ENCODE measurements at regions not wholly inside any gene's neighbourhood (a gene's known extent, or its start where the extent isn't known, plus 50 kb on each side); places are given as distances from the start of the nearest gene placed in this dataset.

DNA sequence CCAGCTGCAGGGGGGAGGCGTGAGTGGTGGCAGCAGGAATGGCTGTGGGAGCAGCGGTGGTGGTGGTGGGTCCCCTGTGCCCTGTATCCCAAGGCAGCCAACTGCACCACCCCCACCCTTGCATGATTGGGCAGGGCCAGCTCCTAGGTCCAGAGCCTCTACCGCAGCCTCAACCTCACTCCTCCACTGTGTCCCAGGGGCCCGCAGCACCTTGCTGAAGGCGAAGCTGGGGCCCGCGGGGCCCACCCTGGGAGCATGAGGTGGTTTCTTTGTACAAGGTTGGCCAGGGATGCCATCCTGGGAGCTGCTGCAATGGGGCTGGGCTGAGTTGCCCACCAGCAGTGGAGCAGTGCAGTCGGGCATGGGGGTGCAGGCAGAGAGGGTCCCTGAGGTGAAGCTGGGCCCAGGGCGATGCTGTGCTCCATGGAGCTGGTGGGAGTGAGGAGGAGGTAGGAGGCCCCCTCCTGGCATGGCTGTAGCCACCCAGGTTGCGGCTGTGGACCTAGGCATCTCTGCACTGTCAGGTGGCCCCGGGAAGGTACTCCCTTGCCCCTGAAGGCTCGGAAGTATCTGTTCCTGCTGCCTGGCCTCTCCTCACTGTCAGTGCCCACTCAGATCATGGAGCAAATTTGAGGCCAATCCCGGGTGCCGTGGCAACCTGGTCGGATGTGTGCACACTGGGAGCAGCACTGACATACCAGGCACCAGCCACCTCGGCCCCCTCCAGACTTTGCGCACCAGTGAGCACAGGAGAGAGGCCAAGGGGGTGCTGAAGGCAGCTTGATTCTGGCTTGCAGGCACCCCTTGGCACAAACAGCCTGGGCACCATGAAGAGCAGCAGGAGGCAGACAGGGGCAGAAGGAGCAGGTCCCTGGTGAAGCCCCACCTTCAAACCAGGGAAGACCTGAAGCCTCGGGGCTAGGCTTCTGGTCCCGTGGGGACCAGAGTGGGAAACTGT is 60.2 kb upstream of the L3MBTL3 start:
- intact Hi-C loops (cut with DNase I; ENCODE audit: low total_unique reads): no loop called here
- Histone ChIP-seq H3K4me1 (no peaks in the 10 kb centered on the region), H3K4me3 (no peak overlapping the region), H3K27ac (no peak overlapping the region), H3K27me3 (no peaks in the 10 kb centered on the region), H3K36me3 (no peaks in the 10 kb centered on the region), H3K9me3 (no peaks in the 10 kb centered on the region)
- 90 to 93% (median 91%) methylated on average over 7 to 19 of the region's 19 CpGs for WGBS, 5 donors
- DNase-seq: no peak
- TF ChIP-seq CTCF (IDR thresholded peaks at IDR 0.05) (no peak), POLR2A (IDR thresholded peaks at IDR 0.05) (no peak), EP300 (IDR thresholded peaks at IDR 0.05) (no peak), POLR2AphosphoS5 (IDR thresholded peaks at IDR 0.05) (no peak)

- DNase-seq: no peak
- no peak overlapping the region for H3K27ac ChIP-seq
- no peaks in the 10 kb centered on the region for H3K27me3 ChIP-seq
- intact Hi-C loops (cut with DNase I; ENCODE audit: low total_unique reads): no loop called here
- no peaks in the 10 kb centered on the region for H3K4me1 ChIP-seq
- H3K4me3 ChIP-seq: no peak overlapping the region
- no peak for TF ChIP-seq POLR2AphosphoS5 (IDR thresholded peaks at IDR 0.05)
- no peak for TF ChIP-seq EP300 (IDR thresholded peaks at IDR 0.05)
- TF ChIP-seq POLR2A (IDR thresholded peaks at IDR 0.05): no peak
- no peak for TF ChIP-seq CTCF (IDR thresholded peaks at IDR 0.05)
- 73 to 100% (median 91%) methylated on average over 1 of the region's 1 CpG for WGBS, 5 donors
- H3K36me3 ChIP-seq: no peaks in the 10 kb centered on the region
- H3K9me3 ChIP-seq: no peaks in the 10 kb centered on the region
Observed at GRCh38 chr6:129955584-129955983, 62.8 kb upstream of the L3MBTL3 start.

GRCh38 chr6:129954749-129955431 is 63.5 kb upstream of the L3MBTL3 start:
- no peaks in the 10 kb centered on the region for H3K9me3 ChIP-seq
- DNase-seq: no peak
- no peak overlapping the region for H3K4me3 ChIP-seq
- no peak for TF ChIP-seq EP300 (IDR thresholded peaks at IDR 0.05)
- no peak for TF ChIP-seq POLR2A (IDR thresholded peaks at IDR 0.05)
- no peak for TF ChIP-seq CTCF (IDR thresholded peaks at IDR 0.05)
- TF ChIP-seq POLR2AphosphoS5 (IDR thresholded peaks at IDR 0.05): no peak
- WGBS, 5 donors: 84 to 86% (median 84%) methylated on average over 8 of the region's 8 CpGs
- H3K4me1 ChIP-seq: no peaks in the 10 kb centered on the region
- intact Hi-C loops (cut with DNase I; ENCODE audit: low total_unique reads): no loop called here
- H3K36me3 ChIP-seq: no peaks in the 10 kb centered on the region
- no peaks in the 10 kb centered on the region for H3K27me3 ChIP-seq
- H3K27ac ChIP-seq: no peak overlapping the region

DNA sequence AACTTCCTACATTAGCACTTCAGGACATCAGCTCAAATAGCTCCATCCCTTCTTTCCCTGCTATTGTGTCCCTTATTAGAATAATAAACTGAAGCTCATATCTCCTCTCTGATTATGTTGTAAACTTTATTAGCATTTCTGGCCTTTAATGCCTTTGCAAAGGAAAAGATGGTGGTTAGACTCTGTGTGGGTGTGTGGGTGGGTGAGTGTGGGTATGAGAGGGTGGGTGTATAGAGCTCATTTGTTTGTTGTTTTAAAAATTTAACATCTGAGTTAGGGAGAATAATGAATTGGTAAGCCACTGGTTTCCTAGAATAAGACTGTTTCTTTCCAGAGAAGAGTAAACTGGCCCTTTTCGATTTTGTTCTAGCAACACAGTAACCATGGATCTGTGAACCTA is 70.6 kb upstream of the L3MBTL3 start:
- no peaks in the 10 kb centered on the region for H3K27me3 ChIP-seq
- H3K27ac ChIP-seq: no peak overlapping the region
- no peaks in the 10 kb centered on the region for H3K36me3 ChIP-seq
- no peak for DNase-seq
- WGBS, 5 donors: 76 to 89% (median 84%) methylated on average over 1 of the region's 1 CpG
- TF ChIP-seq EP300 (IDR thresholded peaks at IDR 0.05) (no peak), POLR2A (IDR thresholded peaks at IDR 0.05) (no peak), POLR2AphosphoS5 (IDR thresholded peaks at IDR 0.05) (no peak), CTCF (IDR thresholded peaks at IDR 0.05) (no peak)
- peaks cover 0 to 4% (median 0%) of the 10 kb centered on the region in 4 donors for H3K9me3 ChIP-seq
- no peaks in the 10 kb centered on the region for H3K4me1 ChIP-seq
- intact Hi-C loops (cut with DNase I; ENCODE audit: low total_unique reads): no loop called here
- H3K4me3 ChIP-seq: no peak overlapping the region
